B cell (primary cell): ENCODE measurements at regions not wholly inside any gene's neighbourhood (a gene's known extent, or its start where the extent isn't known, plus 50 kb on each side); places are given as distances from the start of the nearest gene placed in this dataset.

ENCODE experiments used
- ATAC-seq: fragments of 200-7000 bp; cut with Tn5 transposase; one replicate; pipeline ENCODE4 v1.10.0; 2021; ENCODE audit warnings: low read depth, mild to moderate bottlenecking, moderate number of reproducible peaks, moderate library complexity
- CTCF ChIA-PET: fragments of 350-600 bp; sonication (Branson Sonifier 250); formaldehyde crosslinking; loops from one replicate; lab custom pipeline; 2021; ENCODE audit warnings: antibody characterized with exemption, inconsistent platforms; lab: Charles Lee
- POLR2A ChIA-PET: fragments of 350-600 bp; sonication (Branson Sonifier 250); formaldehyde crosslinking; loops from one replicate; lab custom pipeline; 2021; ENCODE audit warnings: antibody characterized with exemption; lab: Charles Lee
- DNase-seq: peaks from one replicate; pipeline ENCODE4 v3.0.0; 2013
- H2AFZ ChIP-seq: 2 replicates; pipeline ENCODE4 v1.6.1; 2012; ENCODE audit warnings: mild to moderate bottlenecking, low read depth, low read length; ENCODE audit not compliant: insufficient read depth, poor library complexity, severe bottlenecking
- H3K27ac ChIP-seq, 2 donors: 1 replicate in 1 of 2; 2 replicates in 1 of 2; pipeline ENCODE4 v1.5.1; 2012 to 2013; ENCODE audit warnings: low read length in 2 of 2, mild to moderate bottlenecking in 2 of 2, moderate library complexity in 1 of 2
- H3K27me3 ChIP-seq, 4 experiments: fragments of 200-600 bp in 1 of 4; sonication (generic) in 1 of 4; replicated peaks in 1 of 4; 1 replicate in 2 of 4; 2 replicates in 2 of 4; pipeline versions ENCODE4 v1.6.1 to v1.7.0; 2013 to 2016; ENCODE audit warnings: low read length in 3 of 4, mild to moderate bottlenecking in 2 of 4, mixed read lengths in 1 of 4, moderate library complexity in 1 of 4; ENCODE audit not compliant: insufficient read depth in 4 of 4, control insufficient read depth in 3 of 4; ENCODE audit errors: control extremely low read depth in 1 of 4
- H3K36me3 ChIP-seq, 2 experiments: replicated peaks in 1 of 2; 1 replicate in 1 of 2; 2 replicates in 1 of 2; pipeline versions ENCODE4 v1.6.1 to v1.7.1; 2013; ENCODE audit warnings: low read length in 1 of 2; ENCODE audit not compliant: insufficient read depth in 2 of 2, control insufficient read depth in 1 of 2; ENCODE audit errors: control extremely low read depth in 1 of 2, extremely low read depth in 1 of 2
- H3K4me1 ChIP-seq, 2 donors: fragments of 200-600 bp in 1 of 2; sonication (generic) in 1 of 2; 1 replicate in 1 of 2; 2 replicates in 1 of 2; pipeline versions ENCODE4 v1.5.1 to v1.6.1; 2013 to 2017; ENCODE audit warnings: low read length in 2 of 2; ENCODE audit not compliant: control insufficient read depth in 2 of 2, insufficient read depth in 2 of 2
- H3K4me2 ChIP-seq: replicated peaks from 2 replicates; pipeline ENCODE3; 2012; ENCODE audit warnings: mild to moderate bottlenecking, low read depth, low read length; ENCODE audit not compliant: poor library complexity, severe bottlenecking
- H3K4me3 ChIP-seq, 5 experiments: fragments of 200-600 bp in 1 of 5; sonication (generic) in 1 of 5; 1 replicate in 3 of 5; 2 replicates in 2 of 5; pipeline versions ENCODE4 v1.5.1 to v1.7.0; 2011 to 2016; ENCODE audit warnings: low read length in 4 of 5, mild to moderate bottlenecking in 4 of 5, low read depth in 2 of 5, control low read depth in 1 of 5, moderate library complexity in 1 of 5; ENCODE audit not compliant: insufficient read depth in 1 of 5; ENCODE audit errors: control extremely low read depth in 1 of 5, extremely low read depth in 1 of 5
- H3K79me2 ChIP-seq: fragments of 200-600 bp; sonication (generic); one replicate; pipeline ENCODE4 v1.6.0; 2016; ENCODE audit warnings: low read length; ENCODE audit not compliant: control insufficient read depth, insufficient read depth
- H3K9ac ChIP-seq: fragments of 200-600 bp; sonication (generic); 2 replicates; pipeline ENCODE4 v1.6.1; 2017; ENCODE audit warnings: mild to moderate bottlenecking, low read length, moderate library complexity
- H3K9me3 ChIP-seq, 3 donors: one replicate each; pipeline versions ENCODE4 v1.6.1 to v1.7.1; 2013; ENCODE audit warnings: low read length in 2 of 3; ENCODE audit not compliant: control insufficient read depth in 2 of 3, insufficient read depth in 1 of 3; ENCODE audit errors: control extremely low read depth in 1 of 3
- H4K20me1 ChIP-seq: 2 replicates; pipeline ENCODE4 v1.6.0; 2012; ENCODE audit warnings: mild to moderate bottlenecking, low read length; ENCODE audit not compliant: insufficient read depth, control insufficient read depth, poor library complexity, severe bottlenecking
- H3K27ac Mint-ChIP-seq: one replicate; pipeline ENCODE4 v1.8.0; 2021; ENCODE audit warnings: mixed read lengths
- H3K27me3 Mint-ChIP-seq: one replicate; pipeline ENCODE4 v1.8.0; 2021; ENCODE audit warnings: mixed read lengths
- H3K4me1 Mint-ChIP-seq: one replicate; pipeline ENCODE4 v1.8.0; 2021; ENCODE audit warnings: mixed read lengths
- H3K4me3 Mint-ChIP-seq: one replicate; pipeline ENCODE4 v1.8.0; 2021; ENCODE audit warnings: mixed read lengths
- H3K9me3 Mint-ChIP-seq: one replicate; pipeline ENCODE4 v1.8.0; 2022; ENCODE audit warnings: mixed read lengths; ENCODE audit not compliant: insufficient read depth
- CTCF ChIP-seq: fragments of 200-600 bp; IDR thresholded peaks from one replicate; pipeline ENCODE4 v1.8.0; 2022; ENCODE audit warnings: antibody characterized with exemption, mild to moderate bottlenecking
- EZH2 ChIP-seq: IDR thresholded peaks from 2 replicates; pipeline ENCODE4 v1.6.1; 2012; ENCODE audit warnings: borderline replicate concordance, low read depth, mild to moderate bottlenecking, moderate library complexity, low read length; ENCODE audit not compliant: insufficient read depth, poor library complexity, severe bottlenecking
- WGBS: methylation state at CpG from one replicate; pipeline ENCODE4 v1.1.5; 2013; ENCODE audit warnings: missing lambda C conversion rate; ENCODE audit not compliant: insufficient coverage; 5-methylcytosine and 5-hydroxymethylcytosine counted together
- intact Hi-C: fragments of 100-400 bp; cut with micrococcal nuclease; formaldehyde crosslinking; loops from one replicate; pipeline ENCODE4 v1.10.0; 2022

- no peak for DNase-seq
- no peak overlapping the region for H3K9ac ChIP-seq
- CTCF ChIA-PET = no interaction called here
- intact Hi-C loops = no loop called here
- H3K4me1 ChIP-seq = no peaks in the 10 kb centered on the region
- H3K27ac ChIP-seq = no peak overlapping the region
- no peak overlapping the region for H3K4me3 ChIP-seq
- WGBS = no CpG with 5 or more reads among the region's 5 CpGs
- no peaks in the 10 kb centered on the region for H3K36me3 ChIP-seq
- Mint-ChIP-seq H3K27ac (no peak overlapping the region), H3K4me1 (no peaks in the 10 kb centered on the region), H3K27me3 (no peaks in the 10 kb centered on the region), H3K4me3 (no peak overlapping the region), H3K9me3 (peaks cover 4% of the 10 kb centered on the region)
- no peak overlapping the region for H3K4me2 ChIP-seq
- no peak for TF ChIP-seq EZH2
- no peak for TF ChIP-seq CTCF
- H2AFZ ChIP-seq = no peak overlapping the region
- POLR2A ChIA-PET = no interaction called here
- no peaks in the 10 kb centered on the region for H4K20me1 ChIP-seq
- no peaks in the 10 kb centered on the region for H3K79me2 ChIP-seq
- no peaks in the 10 kb centered on the region for H3K9me3 ChIP-seq
- no peak for ATAC-seq
- no peaks in the 10 kb centered on the region for H3K27me3 ChIP-seq
These were observed 398.0 kb upstream of the CDH20 start for GRCh38 chr18:60935041-60935910.

- Mint-ChIP-seq H3K4me3 (no peak overlapping the region), H3K27ac (no peak overlapping the region), H3K9me3 (peaks cover 4% of the 10 kb centered on the region), H3K4me1 (no peaks in the 10 kb centered on the region), H3K27me3 (no peaks in the 10 kb centered on the region)
- H3K27me3 ChIP-seq = no peaks in the 10 kb centered on the region
- ChIA-PET POLR2A (no interaction called here), CTCF (no interaction called here)
- intact Hi-C loops = no loop called here
- no peaks in the 10 kb centered on the region for H3K79me2 ChIP-seq
- H3K36me3 ChIP-seq = no peaks in the 10 kb centered on the region
- H3K27ac ChIP-seq = no peak overlapping the region
- H3K4me3 ChIP-seq = no peak overlapping the region
- no peaks in the 10 kb centered on the region for H4K20me1 ChIP-seq
- no peak for ATAC-seq
- TF ChIP-seq EZH2 (no peak), CTCF (no peak)
- no peak for DNase-seq
- no peak overlapping the region for H3K9ac ChIP-seq
- no peaks in the 10 kb centered on the region for H3K4me1 ChIP-seq
- H3K4me2 ChIP-seq = no peak overlapping the region
- H2AFZ ChIP-seq = no peak overlapping the region
- no peaks in the 10 kb centered on the region for H3K9me3 ChIP-seq
These were observed 397.1 kb upstream of the CDH20 start for GRCh38 chr18:60936101-60936500.
